ENCODE measurements at regions not wholly inside any gene's neighbourhood (a gene's known extent, or its start where the extent isn't known, plus 50 kb on each side); places are given as distances from the start of the nearest gene placed in this dataset.

DNA sequence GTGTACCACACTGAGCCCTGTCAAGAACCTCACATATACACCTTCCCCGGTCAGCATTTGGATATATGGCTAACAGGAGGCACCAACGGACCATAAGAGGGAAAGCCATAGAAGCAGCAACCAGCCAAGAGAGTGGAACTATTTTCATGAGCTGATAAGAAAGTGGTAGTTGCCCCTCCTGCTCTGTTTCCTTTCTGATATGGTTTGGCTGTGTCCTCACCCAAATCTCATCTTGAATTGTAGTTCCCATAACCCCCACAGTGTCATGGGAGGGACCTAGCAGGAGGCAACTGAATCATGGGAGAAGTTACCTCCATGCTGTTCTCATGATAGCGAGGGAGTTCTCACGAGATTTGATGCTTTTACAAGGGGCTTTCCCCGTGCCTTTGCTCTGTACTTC is 366.1 kb upstream of the DAB1 start:
- no peak overlapping the region for H3K4me3 ChIP-seq (ENCODE audit: low read length)
- Mint-ChIP-seq H3K9me3 (no peaks in the 10 kb centered on the region), H3K4me3 (no peak overlapping the region), H3K27me3 (ENCODE audit: insufficient read depth) (no peaks in the 10 kb centered on the region), H3K36me3 (ENCODE audit: low read depth) (no peaks in the 10 kb centered on the region), H3K27ac (no peak overlapping the region), H3K4me1 (peaks cover 32% of the 10 kb centered on the region)
- H3K36me3 ChIP-seq (ENCODE audit: control insufficient read depth, insufficient read depth, low read length) = no peaks in the 10 kb centered on the region
- H3K9me3 ChIP-seq (ENCODE audit: control insufficient read depth, low read length) = no peaks in the 10 kb centered on the region
- H3K27ac ChIP-seq (ENCODE audit: low read depth, low read length) = no peak overlapping the region
- no peaks in the 10 kb centered on the region for H3K27me3 ChIP-seq (ENCODE audit: control insufficient read depth, insufficient read depth, low read length, poor library complexity, severe bottlenecking)
- WGBS, 2 experiments (ENCODE audit: insufficient coverage in 1 of 2, insufficient read length in 1 of 2) = 93 to 95% methylated on average over 5 of the region's 5 CpGs
- DNase-seq = no peak
- no peak for TF ChIP-seq CTCF (conservative IDR thresholded peaks at IDR 0.05)
- no peak overlapping the region for H3K9ac ChIP-seq (ENCODE audit: extremely low read depth, low read length, poor library complexity, severe bottlenecking)
- H3K4me1 ChIP-seq (ENCODE audit: control insufficient read depth, insufficient read depth, low read length) = peaks cover 13% of the 10 kb centered on the region

- Mint-ChIP-seq H3K36me3 (ENCODE audit: low read depth) (no peaks in the 10 kb centered on the region), H3K27me3 (ENCODE audit: insufficient read depth) (peaks cover 3% of the 10 kb centered on the region), H3K4me3 (no peak overlapping the region), H3K9me3 (no peaks in the 10 kb centered on the region), H3K27ac (no peak overlapping the region), H3K4me1 (peaks cover 22% of the 10 kb centered on the region)
- no peak for DNase-seq
- Histone ChIP-seq H3K4me3 (ENCODE audit: low read length) (no peak overlapping the region), H3K27me3 (ENCODE audit: control insufficient read depth, insufficient read depth, low read length, poor library complexity, severe bottlenecking) (no peaks in the 10 kb centered on the region), H3K27ac (ENCODE audit: low read depth, low read length) (no peak overlapping the region), H3K9me3 (ENCODE audit: control insufficient read depth, low read length) (no peaks in the 10 kb centered on the region), H3K36me3 (ENCODE audit: control insufficient read depth, insufficient read depth, low read length) (no peaks in the 10 kb centered on the region), H3K9ac (ENCODE audit: extremely low read depth, low read length, poor library complexity, severe bottlenecking) (no peak overlapping the region), H3K4me1 (ENCODE audit: control insufficient read depth, insufficient read depth, low read length) (peaks cover 4% of the 10 kb centered on the region)
- WGBS, 2 experiments (ENCODE audit: insufficient coverage in 1 of 2, insufficient read length in 1 of 2) = 87 to 100% methylated on average over 1 of the region's 1 CpG
- no peak for TF ChIP-seq CTCF (conservative IDR thresholded peaks at IDR 0.05)
These were observed 364.5 kb upstream of the DAB1 start for GRCh38 chr1:57788313-57788712.

GRCh38 chr1:57784356-57784755 is 360.5 kb upstream of the DAB1 start:
- Histone ChIP-seq H3K4me3 (ENCODE audit: low read length) (no peak overlapping the region), H3K9ac (ENCODE audit: extremely low read depth, low read length, poor library complexity, severe bottlenecking) (no peak overlapping the region), H3K27me3 (ENCODE audit: control insufficient read depth, insufficient read depth, low read length, poor library complexity, severe bottlenecking) (no peaks in the 10 kb centered on the region), H3K9me3 (ENCODE audit: control insufficient read depth, low read length) (no peaks in the 10 kb centered on the region), H3K27ac (ENCODE audit: low read depth, low read length) (no peak overlapping the region), H3K36me3 (ENCODE audit: control insufficient read depth, insufficient read depth, low read length) (no peaks in the 10 kb centered on the region), H3K4me1 (ENCODE audit: control insufficient read depth, insufficient read depth, low read length) (peaks cover 3% of the 10 kb centered on the region)
- peaks cover 4% of the 10 kb centered on the region for H3K27me3 Mint-ChIP-seq (ENCODE audit: insufficient read depth)
- H3K36me3 Mint-ChIP-seq (ENCODE audit: low read depth) = no peaks in the 10 kb centered on the region
- H3K4me3 Mint-ChIP-seq = no peak overlapping the region
- no peak overlapping the region for H3K27ac Mint-ChIP-seq
- WGBS, 2 experiments (ENCODE audit: insufficient coverage in 1 of 2, insufficient read length in 1 of 2) = 83 to 93% methylated on average over 1 of the region's 1 CpG
- TF ChIP-seq CTCF (conservative IDR thresholded peaks at IDR 0.05) = no peak
- no peak for DNase-seq
- no peaks in the 10 kb centered on the region for H3K9me3 Mint-ChIP-seq
- peaks cover 6% of the 10 kb centered on the region for H3K4me1 Mint-ChIP-seq
